HEK293T (cell line): ENCODE measurements at regions not wholly inside any gene's neighbourhood (a gene's known extent, or its start where the extent isn't known, plus 50 kb on each side); places are given as distances from the start of the nearest gene placed in this dataset.

ENCODE experiments used
- CTCF ChIA-PET: fragments of 350-600 bp; formaldehyde crosslinking; extraction: SDS; loops from one replicate; lab custom pipeline; 2021; ENCODE audit warnings: antibody characterized with exemption, inconsistent platforms; lab: Yijun Ruan, JAX
- POLR2A ChIA-PET: fragments of 350-600 bp; formaldehyde crosslinking; extraction: SDS; loops from one replicate; lab custom pipeline; 2020; ENCODE audit warnings: antibody characterized with exemption, inconsistent platforms; lab: Yijun Ruan, JAX
- DNase-seq: peaks from one replicate; pipeline ENCODE4 v3.0.0; 2012; ENCODE audit warnings: mixed read lengths; ENCODE audit errors: extremely low spot score
- ARNT ChIP-seq: fragments of 450-650 bp; IDR thresholded peaks from 2 replicates; pipeline ENCODE4 v1.6.1; 2017; ENCODE audit warnings: mild to moderate bottlenecking
- BHLHE40 ChIP-seq: fragments of 450-650 bp; IDR thresholded peaks from 2 replicates; pipeline ENCODE4 v1.6.1; 2016; ENCODE audit warnings: mild to moderate bottlenecking, moderate library complexity, borderline replicate concordance
- CTBP1 ChIP-seq: fragments of 450-650 bp; IDR thresholded peaks from 2 replicates; pipeline ENCODE4 v1.6.1; 2016; ENCODE audit warnings: borderline replicate concordance
- ELF4 ChIP-seq: fragments of 450-650 bp; IDR thresholded peaks from 2 replicates; pipeline ENCODE4 v1.6.1; 2017; ENCODE audit warnings: antibody characterized with exemption
- FOXA1 ChIP-seq: fragments of 450-650 bp; IDR thresholded peaks from 2 replicates; pipeline ENCODE4 v1.6.1; 2016; ENCODE audit warnings: mild to moderate bottlenecking
- FOXK2 ChIP-seq: fragments of 450-650 bp; IDR thresholded peaks from 2 replicates; pipeline ENCODE4 v1.6.1; 2016; ENCODE audit warnings: mild to moderate bottlenecking
- FOXM1 ChIP-seq: fragments of 450-650 bp; IDR thresholded peaks from 2 replicates; pipeline ENCODE4 v1.6.1; 2017; ENCODE audit warnings: mild to moderate bottlenecking, borderline replicate concordance
- HDGF ChIP-seq: fragments of 450-650 bp; IDR thresholded peaks from 2 replicates; pipeline ENCODE4 v1.6.1; 2017; ENCODE audit warnings: antibody characterized with exemption, borderline replicate concordance
- L3MBTL2 ChIP-seq: fragments of 450-650 bp; conservative IDR thresholded peaks from 2 replicates; pipeline ENCODE4 v1.6.1; 2016; ENCODE audit warnings: mild to moderate bottlenecking
- LEF1 ChIP-seq: fragments of 450-650 bp; IDR thresholded peaks from 2 replicates; pipeline ENCODE4 v1.6.1; 2017; ENCODE audit warnings: mild to moderate bottlenecking, borderline replicate concordance
- NFRKB ChIP-seq: fragments of 450-650 bp; IDR thresholded peaks from 2 replicates; pipeline ENCODE4 v1.6.1; 2016; ENCODE audit warnings: mild to moderate bottlenecking, moderate library complexity
- SP1 ChIP-seq: fragments of 450-650 bp; IDR thresholded peaks from 2 replicates; pipeline ENCODE4 v1.6.1; 2017
- SUZ12 ChIP-seq: fragments of 450-650 bp; IDR thresholded peaks from 2 replicates; pipeline ENCODE4 v1.6.1; 2016; ENCODE audit warnings: mild to moderate bottlenecking
- TARDBP ChIP-seq: fragments of 450-650 bp; IDR thresholded peaks from 2 replicates; pipeline ENCODE4 v1.6.1; 2016
- ZNF384 ChIP-seq: fragments of 450-650 bp; IDR thresholded peaks from 2 replicates; pipeline ENCODE4 v1.6.1; 2016
- TF ChIP-seq, protein P1 (sequence below): fragments of 450-650 bp; IDR thresholded peaks from 2 replicates; pipeline ENCODE4 v1.6.1; 2016

DNA sequence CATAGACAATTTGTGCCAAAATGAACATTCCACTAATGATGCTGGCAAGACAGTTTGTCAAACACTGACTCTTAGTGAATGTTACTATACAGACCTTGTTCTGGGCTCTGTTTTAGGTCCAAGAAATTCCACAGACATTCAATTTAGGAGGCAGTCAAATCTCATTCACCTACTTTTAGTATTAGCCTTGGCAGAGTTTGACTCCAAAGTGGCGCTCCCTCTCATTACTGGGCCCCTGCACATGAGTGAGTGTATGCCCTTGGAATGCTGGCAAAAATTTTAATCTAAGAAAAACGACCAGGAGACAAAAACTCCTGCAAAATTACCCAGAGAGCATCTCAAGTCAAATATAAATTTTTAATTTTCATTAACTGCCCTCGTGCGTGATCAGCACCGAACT, 94.9 kb upstream of the SLC27A6 start:
- ChIA-PET POLR2A (no interaction called here), CTCF (no interaction called here)
- DNase-seq = no peak
- TF ChIP-seq FOXK2 (no peak), BHLHE40 (no peak), LEF1 (no peak), TARDBP (no peak), NFRKB (no peak), HDGF (no peak), FOXM1 (no peak), ELF4 (no peak)

DNA sequence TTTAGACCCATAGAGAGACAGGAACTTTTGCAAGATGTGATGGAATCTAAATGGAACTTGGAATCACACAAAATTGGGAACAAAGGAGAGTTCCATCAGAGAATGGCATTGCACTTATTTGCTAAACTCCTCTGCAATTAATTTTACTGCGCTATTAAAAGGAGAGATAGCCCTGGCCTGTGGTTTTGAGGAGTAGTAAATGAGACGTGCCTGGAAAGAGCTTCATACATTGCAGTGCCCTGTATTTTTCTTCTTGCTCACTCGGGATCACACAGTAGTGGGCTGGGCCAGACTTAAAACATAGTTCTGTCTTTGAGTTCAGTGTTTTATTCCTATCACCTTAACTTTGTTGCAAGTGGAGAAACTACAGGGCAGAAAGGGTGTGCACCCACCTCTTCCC, 94.4 kb upstream of the SLC27A6 start:
- DNase-seq = no peak
- ChIA-PET POLR2A (no interaction called here), CTCF (no interaction called here)
- no peak for TF ChIP-seq ZNF384
- TF ChIP-seq FOXA1 = no peak
- no peak for TF ChIP-seq HDGF
- TF ChIP-seq SP1 = no peak
- TF ChIP-seq SUZ12 = no peak
- TF ChIP-seq ELF4 = no peak
- TF ChIP-seq, protein P1, sequence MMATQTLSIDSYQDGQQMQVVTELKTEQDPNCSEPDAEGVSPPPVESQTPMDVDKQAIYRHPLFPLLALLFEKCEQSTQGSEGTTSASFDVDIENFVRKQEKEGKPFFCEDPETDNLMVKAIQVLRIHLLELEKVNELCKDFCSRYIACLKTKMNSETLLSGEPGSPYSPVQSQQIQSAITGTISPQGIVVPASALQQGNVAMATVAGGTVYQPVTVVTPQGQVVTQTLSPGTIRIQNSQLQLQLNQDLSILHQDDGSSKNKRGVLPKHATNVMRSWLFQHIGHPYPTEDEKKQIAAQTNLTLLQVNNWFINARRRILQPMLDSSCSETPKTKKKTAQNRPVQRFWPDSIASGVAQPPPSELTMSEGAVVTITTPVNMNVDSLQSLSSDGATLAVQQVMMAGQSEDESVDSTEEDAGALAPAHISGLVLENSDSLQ = no peak
- TF ChIP-seq FOXK2 = no peak
- no peak for TF ChIP-seq BHLHE40

DNA sequence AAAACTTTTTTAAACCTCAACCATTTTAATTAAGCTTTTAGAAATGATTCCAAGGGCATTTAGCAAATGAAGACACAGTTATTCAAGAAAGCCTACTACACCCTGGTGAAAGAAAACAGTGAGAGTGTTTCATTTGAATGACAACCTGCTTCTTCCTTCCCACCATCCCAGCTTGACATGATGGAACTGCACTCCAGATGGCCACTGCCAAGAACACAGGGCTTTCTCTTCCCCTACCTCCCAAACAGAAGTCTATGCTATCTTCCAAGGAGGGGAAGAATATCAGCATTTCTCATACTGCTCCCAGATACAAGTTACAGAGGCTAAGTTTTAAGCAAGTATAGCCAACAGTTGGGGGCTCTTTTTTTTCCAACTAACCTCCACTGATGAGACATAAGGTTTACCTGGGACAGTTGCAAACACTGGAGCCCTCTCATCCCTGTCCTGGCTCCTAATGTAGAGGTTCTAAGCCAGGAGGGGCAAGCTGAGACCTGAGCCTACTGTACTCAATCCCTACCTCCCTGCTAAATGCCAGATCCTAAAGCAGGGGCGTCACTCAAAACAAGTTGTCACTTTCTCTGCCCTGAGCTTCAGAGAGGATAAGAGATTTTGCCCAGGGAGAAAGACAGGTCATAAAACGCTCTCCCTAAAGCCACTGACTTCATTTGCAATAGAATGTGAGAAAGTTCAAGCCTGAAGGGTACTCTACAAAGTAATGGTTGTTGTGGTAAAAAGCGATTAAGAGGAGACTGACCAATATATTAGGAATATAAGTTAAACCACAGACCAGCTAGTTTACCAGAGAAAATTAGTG, 88.5 kb upstream of the SLC27A6 start:
- POLR2A ChIA-PET = no interaction called here
- no peak for DNase-seq
- CTCF ChIA-PET = no interaction called here
- TF ChIP-seq NFRKB (no peak), SUZ12 (no peak), ZNF384 (no peak), L3MBTL2 (no peak), ELF4 (no peak), FOXM1 (no peak), SP1 (no peak)

- CTCF ChIA-PET = no interaction called here
- POLR2A ChIA-PET = no interaction called here
- DNase-seq = no peak
- no peak for TF ChIP-seq CTBP1
- TF ChIP-seq HDGF = no peak
- no peak for TF ChIP-seq FOXM1
- TF ChIP-seq LEF1 = no peak
- no peak for TF ChIP-seq SP1
- no peak for TF ChIP-seq TARDBP
- TF ChIP-seq ZNF384 = no peak
- TF ChIP-seq, protein P1 = no peak
- TF ChIP-seq SUZ12 = no peak
Measured at GRCh38 chr5:128877476-128877875, 87.8 kb upstream of the SLC27A6 start.

DNA sequence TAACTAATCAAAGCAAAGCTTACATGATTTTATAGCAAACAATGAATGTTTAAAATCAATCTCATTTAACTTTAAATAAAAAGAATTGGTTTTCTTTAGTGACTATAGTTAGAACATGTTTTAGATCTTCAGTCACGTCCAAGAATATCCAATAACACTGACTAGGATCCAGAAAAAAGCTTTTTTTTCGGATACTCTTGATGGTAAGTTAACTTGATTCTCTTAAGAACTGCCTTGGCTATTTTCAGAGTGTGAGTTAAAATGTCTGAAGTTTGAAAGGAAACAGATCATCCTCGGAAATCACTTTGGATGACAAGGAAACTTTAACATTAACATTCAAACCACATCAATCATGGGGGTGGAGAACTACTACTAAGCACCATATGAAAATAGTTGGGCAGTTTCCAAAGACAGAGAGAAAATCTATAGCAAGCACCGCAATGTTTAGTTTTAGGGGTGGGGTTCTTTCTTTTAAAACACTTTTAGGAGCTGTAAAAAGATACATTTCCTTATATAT, 83.7 kb upstream of the SLC27A6 start:
- TF ChIP-seq, protein P1 = no peak
- TF ChIP-seq SP1 (no peak), TARDBP (no peak), FOXM1 (no peak), FOXA1 (no peak), SUZ12 (no peak), L3MBTL2 (no peak), NFRKB (no peak), BHLHE40 (no peak), CTBP1 (no peak), ELF4 (no peak), ARNT (no peak), HDGF (no peak), LEF1 (no peak), FOXK2 (no peak), ZNF384 (no peak)
- no peak for DNase-seq
- ChIA-PET POLR2A (no interaction called here), CTCF (no interaction called here)

DNA sequence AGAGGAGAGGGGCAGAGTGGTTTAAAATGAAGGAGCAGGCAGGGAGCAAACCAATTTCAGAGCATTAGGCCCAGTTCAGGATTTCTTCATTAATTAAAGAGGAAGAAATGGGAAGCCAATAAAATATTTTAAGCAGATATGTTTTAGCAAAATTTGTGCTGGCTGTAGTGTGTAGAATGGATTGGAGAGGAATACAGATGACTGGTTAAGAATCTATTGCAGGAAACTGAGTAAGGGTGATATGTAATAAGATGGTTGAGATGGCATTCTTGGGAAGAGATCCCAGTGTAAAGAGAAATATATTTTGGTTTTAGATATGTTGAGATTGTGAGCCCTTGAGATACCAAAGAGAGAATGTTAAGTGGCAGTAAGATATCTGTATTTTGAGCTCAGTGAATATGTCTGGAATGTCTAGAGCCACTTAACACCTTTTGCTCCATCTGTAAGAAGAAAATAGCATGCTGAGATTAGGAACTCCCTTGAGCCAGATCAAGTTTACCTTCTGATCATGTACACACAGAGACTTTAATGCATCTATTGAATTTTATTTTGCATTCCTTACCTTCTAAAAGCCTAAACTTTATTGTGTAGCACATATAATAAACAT, 79.5 kb upstream of the SLC27A6 start:
- POLR2A ChIA-PET = no interaction called here

More for the DNA sequence above, 79.5 kb upstream of the SLC27A6 start:
- CTCF ChIA-PET = no interaction called here
- TF ChIP-seq, protein P1 = no peak
- DNase-seq = no peak
